GM12878 (cell line): ENCODE measurements at regions not wholly inside any gene's neighbourhood (a gene's known extent, or its start where the extent isn't known, plus 50 kb on each side); places are given as distances from the start of the nearest gene placed in this dataset.

ENCODE experiments used
- CTCF ChIP-seq, 3 experiments: IDR thresholded peaks in 2 of 3; conservative IDR thresholded peaks in 1 of 3; 2 replicates each; pipeline ENCODE4 v1.5.1; 2011; ENCODE audit warnings: low read depth in 3 of 3, low read length in 3 of 3, mild to moderate bottlenecking in 3 of 3, control low read depth in 2 of 3, moderate library complexity in 2 of 3, inconsistent platforms in 1 of 3, mixed read lengths in 1 of 3; ENCODE audit not compliant: control insufficient read depth in 2 of 3, insufficient read depth in 1 of 3; ENCODE audit errors: extremely low read depth in 1 of 3
- EED ChIP-seq: sonication (generic); IDR thresholded peaks from 2 replicates; pipeline ENCODE4 v1.6.1; 2016; ENCODE audit warnings: antibody characterized with exemption, low read depth
- FOXK2 ChIP-seq: fragments of 450-650 bp; IDR thresholded peaks from 2 replicates; pipeline ENCODE4 v1.6.1; 2017; ENCODE audit warnings: mild to moderate bottlenecking, moderate library complexity
- IKZF1 ChIP-seq: fragments of 450-650 bp; conservative IDR thresholded peaks from 2 replicates; pipeline ENCODE4 v1.6.1; 2017; ENCODE audit warnings: antibody characterized with exemption, mild to moderate bottlenecking
- NR2C2 ChIP-seq: IDR thresholded peaks from 2 replicates; pipeline ENCODE4 v1.6.1; 2011; ENCODE audit warnings: borderline replicate concordance, low read depth; ENCODE audit not compliant: control insufficient read depth, insufficient read length

- TF ChIP-seq NR2C2, result no peak
- no peak for TF ChIP-seq FOXK2
- no peak for TF ChIP-seq CTCF (IDR thresholded peaks at IDR 0.05 in 2 of 3, conservative IDR thresholded peaks at IDR 0.05 in 1 of 3; ENCODE audit: control insufficient read depth in 2 of 3, extremely low read depth in 1 of 3, insufficient read depth in 1 of 3, low read depth in 3 of 3, low read length in 3 of 3)
- TF ChIP-seq EED, result no peak
- no peak for TF ChIP-seq IKZF1
These were observed 945.9 kb upstream of the NDST4 start for GRCh38 chr4:116059361-116059760.
